ENCODE measurements at regions not wholly inside any gene's neighbourhood (a gene's known extent, or its start where the extent isn't known, plus 50 kb on each side); places are given as distances from the start of the nearest gene placed in this dataset.

DNA sequence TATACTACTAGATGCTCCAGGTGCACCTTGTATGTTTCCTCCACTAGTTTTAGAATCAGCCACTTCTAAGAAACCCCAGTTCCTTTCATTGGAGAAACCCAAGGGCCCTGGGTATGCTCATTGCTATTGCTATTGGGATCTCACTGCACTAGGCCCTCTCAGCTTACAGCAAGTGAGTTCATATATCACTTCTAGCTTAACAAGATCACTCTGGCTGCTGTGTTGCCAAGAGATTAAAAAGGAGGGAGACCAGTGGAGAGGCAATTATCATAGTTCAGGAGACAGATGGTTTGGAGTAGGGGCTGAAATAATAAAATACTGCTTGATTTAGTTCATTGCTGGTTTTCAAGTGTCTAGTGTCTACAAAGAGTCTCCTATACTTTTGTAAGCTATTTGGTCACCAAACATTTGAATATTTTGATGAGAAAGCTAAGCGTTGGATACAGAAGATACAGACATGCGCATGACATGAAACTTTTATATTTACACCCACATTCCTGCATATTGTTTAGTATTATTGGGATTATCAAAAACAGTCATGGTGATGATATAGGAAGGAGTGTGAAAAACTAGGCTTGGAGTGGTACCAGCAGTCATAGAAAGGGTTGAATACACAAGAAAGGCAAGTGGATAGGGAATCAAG lies 671.9 kb downstream of the ADGRL2 start:
- Histone ChIP-seq H3K4me3 (no peak overlapping the region), H3K27me3 (no peaks in the 10 kb centered on the region), H3K27ac (no peak overlapping the region), H3K9me3 (peaks cover 0 to 4% (median 0%) of the 10 kb centered on the region in 4 donors), H3K36me3 (no peaks in the 10 kb centered on the region), H3K4me1 (no peaks in the 10 kb centered on the region)
- no peak for DNase-seq
- WGBS, 5 donors: 91 to 96% (median 95%) methylated on average over 2 of the region's 2 CpGs
- TF ChIP-seq CTCF (IDR thresholded peaks at IDR 0.05): no peak
- TF ChIP-seq POLR2AphosphoS5 (IDR thresholded peaks at IDR 0.05): no peak
- no peak for TF ChIP-seq POLR2A (IDR thresholded peaks at IDR 0.05)
- no peak for TF ChIP-seq EP300 (IDR thresholded peaks at IDR 0.05)
- intact Hi-C loops (cut with DNase I; ENCODE audit: low total_unique reads): no loop called here

DNA sequence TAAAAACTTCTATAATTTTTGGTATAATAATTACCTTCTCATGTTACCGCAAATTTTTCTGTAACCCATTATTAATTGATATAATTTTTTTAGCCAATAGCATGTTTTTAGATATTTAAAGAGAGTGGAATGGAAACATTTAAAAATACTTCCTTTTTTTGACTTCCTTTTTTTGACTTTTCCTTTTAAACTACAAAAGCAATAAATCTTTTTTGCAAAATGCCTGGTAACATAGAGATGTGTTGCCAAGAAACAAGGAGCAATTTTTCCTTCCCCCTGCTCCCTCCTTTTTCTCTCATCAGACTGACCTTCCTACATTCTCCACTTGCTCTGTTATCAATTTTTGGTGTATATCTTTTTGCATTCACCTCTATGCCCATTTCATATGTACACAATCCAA lies 666.2 kb downstream of the ADGRL2 start:
- WGBS, 5 donors: 71 to 86% (median 86%) methylated on average over 1 of the region's 1 CpG
- Histone ChIP-seq H3K36me3 (no peaks in the 10 kb centered on the region), H3K27me3 (no peaks in the 10 kb centered on the region), H3K27ac (no peak overlapping the region), H3K4me3 (no peak overlapping the region), H3K4me1 (peaks cover 9 to 20% (median 18%) of the 10 kb centered on the region in 4 donors), H3K9me3 (no peaks in the 10 kb centered on the region)
- TF ChIP-seq POLR2AphosphoS5 (IDR thresholded peaks at IDR 0.05) (no peak), CTCF (IDR thresholded peaks at IDR 0.05) (no peak), EP300 (IDR thresholded peaks at IDR 0.05) (no peak), POLR2A (IDR thresholded peaks at IDR 0.05) (no peak)
- DNase-seq: no peak
- intact Hi-C loops (cut with DNase I; ENCODE audit: low total_unique reads): no loop called here

DNA sequence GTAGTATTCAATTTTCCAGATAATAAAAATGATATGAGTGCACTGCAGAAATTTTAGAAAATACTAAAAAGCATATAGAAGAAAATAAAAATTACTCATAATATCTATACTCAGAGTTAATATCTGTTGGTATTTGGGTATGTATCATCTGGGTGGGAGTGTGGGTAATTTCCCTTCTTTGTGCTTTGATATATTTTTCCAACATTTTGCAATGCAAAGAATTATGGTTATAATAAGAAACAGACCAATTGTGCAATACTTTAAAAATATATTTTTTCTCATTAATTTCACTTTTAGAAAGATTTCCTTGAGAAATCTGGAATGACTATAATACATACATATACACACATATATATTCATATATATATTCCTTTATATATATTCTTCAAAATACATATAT lies 665.7 kb downstream of the ADGRL2 start:
- DNase-seq: no peak
- H3K9me3 ChIP-seq: no peaks in the 10 kb centered on the region
- intact Hi-C loops (cut with DNase I; ENCODE audit: low total_unique reads): no loop called here
- no peak overlapping the region for H3K27ac ChIP-seq
- no peak overlapping the region for H3K4me3 ChIP-seq
- H3K27me3 ChIP-seq: no peaks in the 10 kb centered on the region
- H3K36me3 ChIP-seq: no peaks in the 10 kb centered on the region
- TF ChIP-seq POLR2AphosphoS5 (IDR thresholded peaks at IDR 0.05) (no peak), CTCF (IDR thresholded peaks at IDR 0.05) (no peak), EP300 (IDR thresholded peaks at IDR 0.05) (no peak), POLR2A (IDR thresholded peaks at IDR 0.05) (no peak)
- peaks cover 9 to 20% (median 18%) of the 10 kb centered on the region in 4 donors for H3K4me1 ChIP-seq

- Histone ChIP-seq H3K4me3 (no peak overlapping the region), H3K36me3 (no peaks in the 10 kb centered on the region), H3K9me3 (no peaks in the 10 kb centered on the region), H3K27ac (peak overlapping the region in 2 of 5 donors; percentile 21 to 29), H3K4me1 (peaks cover 9 to 20% (median 18%) of the 10 kb centered on the region in 4 donors), H3K27me3 (no peaks in the 10 kb centered on the region)
- TF ChIP-seq POLR2A (IDR thresholded peaks at IDR 0.05) (no peak), CTCF (IDR thresholded peaks at IDR 0.05) (no peak), EP300 (IDR thresholded peaks at IDR 0.05) (no peak), POLR2AphosphoS5 (IDR thresholded peaks at IDR 0.05) (no peak)
- peak in 1 of 2 donors; percentile 28 for DNase-seq
- intact Hi-C loops (cut with DNase I; ENCODE audit: low total_unique reads): no loop called here
- 29 to 50% (median 39%) methylated on average over 3 of the region's 3 CpGs for WGBS, 5 donors
Observed at GRCh38 chr1:82465024-82465423, 664.3 kb downstream of the ADGRL2 start.

All from stomach (tissue), 8 donors.